OCI-LY1 (cell line): ENCODE measurements at regions not wholly inside any gene's neighbourhood (a gene's known extent, or its start where the extent isn't known, plus 50 kb on each side); places are given as distances from the start of the nearest gene placed in this dataset.

Experiments used
- H2AFZ ChIP-seq: fragments of 200-600 bp; sonication (generic), shearing (Covaris generic); 2 replicates; pipeline ENCODE4 v1.6.0; 2014; ENCODE audit warnings: antibody characterized with exemption, mild to moderate bottlenecking, low read length
- H3F3A ChIP-seq: fragments of 200-600 bp; sonication (generic), shearing (Covaris generic); 2 replicates; pipeline ENCODE4 v1.6.0; 2014; ENCODE audit warnings: mild to moderate bottlenecking, antibody characterized with exemption, low read length, moderate library complexity; ENCODE audit not compliant: insufficient read depth
- H3K27ac ChIP-seq: fragments of 200-600 bp; sonication (generic); 2 replicates; pipeline ENCODE4 v1.5.1; 2014; ENCODE audit warnings: low read length, mixed run types, mild to moderate bottlenecking, low read depth; ENCODE audit not compliant: poor library complexity, severe bottlenecking
- H3K27me3 ChIP-seq: fragments of 200-600 bp; sonication (generic); 2 replicates; pipeline ENCODE4 v1.6.0; 2014; ENCODE audit warnings: antibody characterized with exemption, mild to moderate bottlenecking, low read length, moderate library complexity; ENCODE audit not compliant: insufficient read depth
- H3K36me3 ChIP-seq: fragments of 200-600 bp; sonication (generic); 2 replicates; pipeline ENCODE4 v1.6.1; 2014; ENCODE audit warnings: mild to moderate bottlenecking, antibody characterized with exemption, low read length, moderate library complexity, mixed read lengths; ENCODE audit not compliant: insufficient read depth
- H3K4me1 ChIP-seq: fragments of 200-600 bp; sonication (generic); 2 replicates; pipeline ENCODE4 v1.5.1; 2014; ENCODE audit warnings: mild to moderate bottlenecking, low read length, moderate library complexity; ENCODE audit not compliant: insufficient read depth, severe bottlenecking
- H3K4me2 ChIP-seq: fragments of 200-600 bp; sonication (generic), shearing (Covaris generic); 2 replicates; pipeline ENCODE4 v1.6.1; 2014; ENCODE audit warnings: low read length
- H3K4me3 ChIP-seq: fragments of 200-600 bp; sonication (generic); 2 replicates; pipeline ENCODE4 v1.5.1; 2014; ENCODE audit warnings: low read length, low read depth, mild to moderate bottlenecking, mixed read lengths; ENCODE audit not compliant: poor library complexity, severe bottlenecking
- H3K79me2 ChIP-seq: fragments of 200-600 bp; shearing (Covaris generic); 2 replicates; pipeline ENCODE4 v1.6.1; 2016; ENCODE audit warnings: mixed run types, low read length, mixed read lengths; ENCODE audit not compliant: insufficient read depth
- H3K9ac ChIP-seq: fragments of 200-600 bp; sonication (generic), shearing (Covaris generic); 2 replicates; pipeline ENCODE4 v1.6.1; 2014; ENCODE audit warnings: mild to moderate bottlenecking, low read length, mixed read lengths
- H3K9me2 ChIP-seq: fragments of 200-600 bp; sonication (generic), shearing (Covaris generic); 2 replicates; pipeline ENCODE4 v1.6.1; 2014; ENCODE audit warnings: low read depth, mild to moderate bottlenecking, low read length, mixed read lengths
- H3K9me3 ChIP-seq: fragments of 200-600 bp; shearing (Covaris generic); 2 replicates; pipeline ENCODE4 v1.6.1; 2014; ENCODE audit warnings: low read length, mixed read lengths
- H4K20me1 ChIP-seq: fragments of 200-600 bp; sonication (generic), shearing (Covaris generic); 2 replicates; pipeline ENCODE4 v1.6.0; 2016; ENCODE audit warnings: mild to moderate bottlenecking, low read length; ENCODE audit not compliant: insufficient read depth
- EZH2 ChIP-seq: fragments of 200-600 bp; sonication (generic), shearing (Covaris generic); IDR thresholded peaks from 2 replicates; pipeline ENCODE4 v1.8.0; 2017; ENCODE audit warnings: borderline replicate concordance, mixed run types, mild to moderate bottlenecking, antibody characterized with exemption, low read length, moderate library complexity, mixed read lengths
- TF ChIP-seq, protein P1 (sequence below): fragments of 200-600 bp; sonication (generic), shearing (Covaris generic); IDR thresholded peaks from 2 replicates; pipeline ENCODE4 v1.5.1; 2017; ENCODE audit warnings: mild to moderate bottlenecking, antibody characterized with exemption, low read length, moderate library complexity, mixed read lengths

DNA sequence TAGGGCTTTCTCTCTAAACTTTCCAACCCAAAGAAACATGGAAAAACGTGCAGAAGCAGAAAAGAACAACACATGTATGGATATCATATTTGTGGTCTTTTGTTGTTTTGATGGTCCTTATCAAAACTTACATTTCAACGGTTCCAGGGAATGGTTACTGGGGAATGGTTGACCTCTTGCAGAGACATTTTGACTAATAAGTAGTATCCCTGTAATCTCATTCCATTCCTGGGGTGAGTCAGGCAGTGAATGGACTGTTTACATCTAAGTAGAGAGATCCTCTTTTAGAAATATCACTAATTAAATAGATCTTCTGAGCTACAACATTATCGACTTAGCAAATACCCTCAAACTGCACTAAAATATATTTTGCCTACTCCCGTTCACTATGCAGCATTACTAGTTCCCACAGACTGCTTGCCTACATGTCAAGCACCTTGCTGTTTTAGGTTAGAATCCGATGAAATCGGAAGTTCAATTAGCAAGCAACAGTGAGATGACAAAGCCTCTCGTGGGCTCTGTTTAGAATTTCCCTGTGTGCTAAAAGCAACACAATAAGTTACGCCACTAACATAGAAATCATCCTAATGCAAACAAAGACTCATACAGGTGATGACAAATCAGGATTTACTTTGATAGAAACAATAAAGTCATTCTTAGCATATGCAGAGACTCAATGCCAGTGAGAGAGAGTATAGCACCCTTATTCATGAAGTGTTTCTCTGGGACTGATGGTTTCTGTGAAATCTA lies 797.7 kb upstream of the ARGLU1 start:
- Histone ChIP-seq H3K4me2 (no peak overlapping the region), H3K27me3 (no peaks in the 10 kb centered on the region; the same call in 1 of the 2 replicates), H3K27ac (no peak overlapping the region), H3K9me3 (no peaks in the 10 kb centered on the region), H2AFZ (no peak overlapping the region), H3K9me2 (no peaks in the 10 kb centered on the region), H3F3A (no peaks in the 10 kb centered on the region), H3K4me1 (no peaks in the 10 kb centered on the region), H3K79me2 (no peaks in the 10 kb centered on the region), H3K4me3 (no peak overlapping the region), H3K36me3 (no peaks in the 10 kb centered on the region), H4K20me1 (no peaks in the 10 kb centered on the region), H3K9ac (no peak overlapping the region)
- TF ChIP-seq, protein P1, sequence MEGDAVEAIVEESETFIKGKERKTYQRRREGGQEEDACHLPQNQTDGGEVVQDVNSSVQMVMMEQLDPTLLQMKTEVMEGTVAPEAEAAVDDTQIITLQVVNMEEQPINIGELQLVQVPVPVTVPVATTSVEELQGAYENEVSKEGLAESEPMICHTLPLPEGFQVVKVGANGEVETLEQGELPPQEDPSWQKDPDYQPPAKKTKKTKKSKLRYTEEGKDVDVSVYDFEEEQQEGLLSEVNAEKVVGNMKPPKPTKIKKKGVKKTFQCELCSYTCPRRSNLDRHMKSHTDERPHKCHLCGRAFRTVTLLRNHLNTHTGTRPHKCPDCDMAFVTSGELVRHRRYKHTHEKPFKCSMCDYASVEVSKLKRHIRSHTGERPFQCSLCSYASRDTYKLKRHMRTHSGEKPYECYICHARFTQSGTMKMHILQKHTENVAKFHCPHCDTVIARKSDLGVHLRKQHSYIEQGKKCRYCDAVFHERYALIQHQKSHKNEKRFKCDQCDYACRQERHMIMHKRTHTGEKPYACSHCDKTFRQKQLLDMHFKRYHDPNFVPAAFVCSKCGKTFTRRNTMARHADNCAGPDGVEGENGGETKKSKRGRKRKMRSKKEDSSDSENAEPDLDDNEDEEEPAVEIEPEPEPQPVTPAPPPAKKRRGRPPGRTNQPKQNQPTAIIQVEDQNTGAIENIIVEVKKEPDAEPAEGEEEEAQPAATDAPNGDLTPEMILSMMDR = no peak
- no peak for TF ChIP-seq EZH2

DNA sequence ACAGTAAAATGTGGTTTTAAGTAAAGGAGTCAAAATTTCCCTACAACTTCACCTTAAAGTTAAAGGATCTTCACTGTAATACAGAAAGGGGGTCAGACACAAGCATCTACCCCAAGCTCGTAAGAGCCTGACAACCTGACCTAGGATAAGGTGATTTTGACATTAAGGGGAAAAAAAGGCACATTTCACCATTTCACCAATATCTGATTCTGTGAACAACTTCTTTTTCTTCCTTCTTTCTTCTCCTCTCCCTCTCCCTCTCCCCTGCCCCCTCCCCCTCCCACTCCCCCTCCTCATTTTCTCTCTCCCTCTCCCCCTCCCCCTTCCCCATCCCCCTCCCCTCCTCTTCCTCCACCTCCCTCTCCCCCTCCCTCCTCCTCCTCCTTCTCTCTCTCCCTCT lies 796.7 kb upstream of the ARGLU1 start:
- H3K4me3 ChIP-seq = no peak overlapping the region
- no peaks in the 10 kb centered on the region for H3K36me3 ChIP-seq
- no peaks in the 10 kb centered on the region for H3K9me2 ChIP-seq
- H2AFZ ChIP-seq = no peak overlapping the region
- no peak overlapping the region for H3K9ac ChIP-seq
- no peaks in the 10 kb centered on the region; the same call in 1 of the 2 replicates for H3K27me3 ChIP-seq
- no peaks in the 10 kb centered on the region for H3K4me1 ChIP-seq
- no peak overlapping the region for H3K4me2 ChIP-seq
- TF ChIP-seq, protein P1 = no peak
- TF ChIP-seq EZH2 = no peak
- H3F3A ChIP-seq = no peaks in the 10 kb centered on the region
- H3K79me2 ChIP-seq = no peaks in the 10 kb centered on the region
- H3K27ac ChIP-seq = no peak overlapping the region
- no peaks in the 10 kb centered on the region for H3K9me3 ChIP-seq
- no peaks in the 10 kb centered on the region for H4K20me1 ChIP-seq

DNA sequence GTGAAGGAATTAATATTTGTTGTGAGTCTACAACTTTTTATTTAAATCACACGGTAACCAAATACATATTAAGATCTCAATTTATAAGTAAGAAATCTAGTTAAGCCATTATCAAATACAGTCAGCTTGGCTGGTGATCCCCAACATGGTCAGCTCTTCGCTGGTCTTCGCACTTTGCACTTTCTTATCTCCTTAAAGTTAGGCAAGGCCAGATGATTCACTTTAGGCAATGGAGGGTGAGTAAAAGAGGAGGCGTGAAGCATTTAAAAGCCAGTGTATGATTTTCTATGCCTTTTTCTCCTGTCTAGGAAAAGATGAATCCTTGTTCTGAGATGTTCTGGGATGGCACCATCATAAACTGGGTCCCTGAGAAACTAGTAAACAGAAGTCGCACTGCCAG lies 793.7 kb upstream of the ARGLU1 start:
- H3K27me3 ChIP-seq = no peaks in the 10 kb centered on the region; the same call in 1 of the 2 replicates
- H3K36me3 ChIP-seq = no peaks in the 10 kb centered on the region
- H3K9ac ChIP-seq = no peak overlapping the region
- no peak overlapping the region for H3K4me2 ChIP-seq
- H3K27ac ChIP-seq = no peak overlapping the region
- no peaks in the 10 kb centered on the region for H3F3A ChIP-seq
- H3K4me3 ChIP-seq = no peak overlapping the region
- TF ChIP-seq, protein P1 = no peak
- TF ChIP-seq EZH2 = no peak
- H3K9me2 ChIP-seq = no peaks in the 10 kb centered on the region
- H2AFZ ChIP-seq = no peak overlapping the region
- no peaks in the 10 kb centered on the region for H3K9me3 ChIP-seq
- no peaks in the 10 kb centered on the region for H3K79me2 ChIP-seq
- H3K4me1 ChIP-seq = no peaks in the 10 kb centered on the region
- H4K20me1 ChIP-seq = no peaks in the 10 kb centered on the region
